GM23338 (cell line): ENCODE measurements at regions not wholly inside any gene's neighbourhood (a gene's known extent, or its start where the extent isn't known, plus 50 kb on each side); places are given as distances from the start of the nearest gene placed in this dataset.

Source experiments
- ATAC-seq: fragments of 200-7000 bp; cut with Tn5 transposase; 3 replicates; pipeline ENCODE4 v1.9.1; 2020
- DNase-seq: peaks from one replicate; pipeline ENCODE4 v3.0.0-alpha.2; 2015; ENCODE audit warnings: low spot score
- H2AFZ ChIP-seq: fragments of 200-600 bp; sonication (generic); 2 replicates; pipeline ENCODE4 v1.8.0; 2016; ENCODE audit warnings: antibody characterized with exemption, mild to moderate bottlenecking, moderate library complexity
- H3F3A ChIP-seq: fragments of 200-600 bp; sonication (generic); replicated peaks from 2 replicates; pipeline ENCODE4 v1.8.0; 2017; ENCODE audit warnings: antibody characterized with exemption, mixed run types, low read depth
- H3K27ac ChIP-seq: fragments of 200-600 bp; sonication (generic); 2 replicates; pipeline ENCODE4 v1.6.1; 2016; ENCODE audit warnings: low read depth
- H3K27me3 ChIP-seq: fragments of 200-600 bp; sonication (generic); 2 replicates; pipeline ENCODE4 v1.8.0; 2016; ENCODE audit warnings: mild to moderate bottlenecking, mixed run types, moderate library complexity; ENCODE audit not compliant: insufficient read depth
- H3K36me3 ChIP-seq: fragments of 200-600 bp; sonication (generic); 2 replicates; pipeline ENCODE4 v1.8.0; 2016; ENCODE audit warnings: mild to moderate bottlenecking; ENCODE audit not compliant: insufficient read depth
- H3K4me1 ChIP-seq: fragments of 200-600 bp; sonication (generic); 2 replicates; pipeline ENCODE4 v1.8.0; 2016; ENCODE audit warnings: mild to moderate bottlenecking, moderate library complexity; ENCODE audit not compliant: insufficient read depth
- H3K4me2 ChIP-seq: fragments of 200-600 bp; sonication (generic); 2 replicates; pipeline ENCODE4 v1.7.1; 2017; ENCODE audit warnings: mixed run types
- H3K4me3 ChIP-seq: fragments of 200-600 bp; sonication (generic); 2 replicates; pipeline ENCODE4 v1.6.1; 2016; ENCODE audit warnings: mixed run types
- H3K79me2 ChIP-seq: fragments of 200-600 bp; sonication (generic); replicated peaks from 2 replicates; pipeline ENCODE4 v1.8.0; 2017; ENCODE audit warnings: mild to moderate bottlenecking; ENCODE audit not compliant: insufficient read depth
- H3K9me2 ChIP-seq: fragments of 200-600 bp; sonication (generic); 2 replicates; pipeline ENCODE4 v1.8.0; 2017; ENCODE audit not compliant: insufficient read depth
- H4K20me1 ChIP-seq: fragments of 200-600 bp; sonication (generic); replicated peaks from 2 replicates; pipeline ENCODE4 v1.8.0; 2017; ENCODE audit warnings: mild to moderate bottlenecking; ENCODE audit not compliant: insufficient read depth
- H3K27ac Mint-ChIP-seq: 2 replicates; pipeline ENCODE4 v1.8.0; 2020; ENCODE audit warnings: inconsistent platforms, mild to moderate bottlenecking, moderate library complexity, mixed read lengths
- H3K27me3 Mint-ChIP-seq: 3 replicates; pipeline ENCODE4 v1.8.0; 2022; ENCODE audit warnings: low read depth, mild to moderate bottlenecking, moderate library complexity, mixed read lengths, inconsistent platforms; ENCODE audit not compliant: insufficient read depth, poor library complexity
- H3K36me3 Mint-ChIP-seq: 3 replicates; pipeline ENCODE4 v1.8.0; 2021; ENCODE audit warnings: low read depth, mild to moderate bottlenecking, inconsistent platforms, moderate library complexity, mixed read lengths
- H3K4me1 Mint-ChIP-seq: 3 replicates; pipeline ENCODE4 v1.8.0; 2020; ENCODE audit warnings: mild to moderate bottlenecking, inconsistent platforms, mixed read lengths
- H3K4me3 Mint-ChIP-seq: 3 replicates; pipeline ENCODE4 v1.8.0; 2021; ENCODE audit warnings: moderate library complexity, mild to moderate bottlenecking, inconsistent platforms, mixed read lengths
- H3K9me3 Mint-ChIP-seq: 3 replicates; pipeline ENCODE4 v1.8.0; 2020; ENCODE audit warnings: moderate library complexity, mild to moderate bottlenecking, inconsistent platforms, mixed read lengths
- EZH2 ChIP-seq: fragments of 200-600 bp; sonication (generic); IDR thresholded peaks from one replicate; pipeline ENCODE4 v1.8.0; 2017; ENCODE audit warnings: antibody characterized with exemption, mild to moderate bottlenecking, low read depth; ENCODE audit not compliant: unreplicated experiment
- EZH2phosphoT487 ChIP-seq: fragments of 200-600 bp; sonication (generic); IDR thresholded peaks from one replicate; pipeline ENCODE4 v1.8.1; 2018; ENCODE audit warnings: antibody characterized with exemption; ENCODE audit not compliant: unreplicated experiment
- JUNB ChIP-seq: IDR thresholded peaks from one replicate; pipeline ENCODE4 v1.6.1; 2016; ENCODE audit warnings: antibody characterized with exemption; ENCODE audit not compliant: unreplicated experiment
- STAT1 ChIP-seq: IDR thresholded peaks from one replicate; pipeline ENCODE4 v1.6.1; 2016; ENCODE audit warnings: antibody characterized with exemption; ENCODE audit not compliant: unreplicated experiment
- ZNF114 ChIP-seq: fragments of 250-450 bp; sonication (Bioruptor Pico); IDR thresholded peaks from 2 replicates; pipeline ENCODE4 v1.5.0; 2020; ENCODE audit warnings: mild to moderate bottlenecking, moderate library complexity
- ZNF331 ChIP-seq: fragments of 250-450 bp; sonication (Bioruptor Pico); IDR thresholded peaks from 2 replicates; pipeline ENCODE4 v1.5.0; 2020; ENCODE audit warnings: low read depth, mild to moderate bottlenecking, moderate library complexity
- TF ChIP-seq, protein P1 (sequence below), 2 experiments: fragments of 200-600 bp in 1 of 2; sonication (generic) in 1 of 2; conservative IDR thresholded peaks; 2 replicates each; pipeline versions ENCODE4 v1.5.1 to v1.6.1; 2016 to 2017; ENCODE audit warnings: antibody characterized with exemption in 2 of 2, low read depth in 2 of 2, mild to moderate bottlenecking in 2 of 2, moderate library complexity in 1 of 2
- TF ChIP-seq, protein P2 (sequence below): IDR thresholded peaks from 2 replicates; pipeline ENCODE4 v1.6.1; 2016; ENCODE audit warnings: antibody characterized with exemption
- TF ChIP-seq, protein P3 (sequence below): IDR thresholded peaks from one replicate; pipeline ENCODE4 v1.6.1; 2018; ENCODE audit warnings: antibody characterized with exemption; ENCODE audit not compliant: unreplicated experiment

DNA sequence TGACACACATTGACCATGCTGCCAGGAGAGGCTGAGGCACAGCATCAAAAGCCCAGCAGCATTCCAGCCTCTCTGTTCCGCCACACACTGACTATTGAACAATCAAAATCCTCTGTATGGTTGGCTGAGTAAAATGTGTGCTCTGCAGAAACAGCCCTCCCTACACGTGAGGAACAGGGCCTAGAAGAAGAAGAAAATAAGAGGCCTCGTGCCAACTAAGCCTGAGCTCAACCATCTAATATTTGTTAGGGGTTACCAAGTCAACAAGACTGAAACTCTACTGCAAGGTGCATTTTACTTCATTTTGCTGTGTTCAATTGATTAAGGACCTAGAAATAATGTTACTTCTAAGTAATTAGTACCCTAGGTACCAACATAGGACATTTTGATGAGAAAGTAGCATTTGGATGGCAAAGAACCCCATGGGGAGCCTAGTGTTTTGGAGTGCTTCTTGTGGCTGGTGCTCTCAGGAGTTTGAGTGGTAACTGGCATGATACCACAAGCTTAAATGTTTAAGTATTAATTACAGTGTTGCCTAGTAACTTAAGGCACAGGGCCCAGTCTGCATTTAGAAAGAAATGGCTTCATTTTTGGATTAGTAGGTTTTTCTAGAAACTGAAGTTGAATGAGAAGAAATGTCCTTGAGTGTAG lies 146.6 kb upstream of the PLN start:
- no peak overlapping the region for H3K27ac Mint-ChIP-seq
- no peaks in the 10 kb centered on the region for H3K79me2 ChIP-seq
- peaks cover 27% of the 10 kb centered on the region for H3K9me2 ChIP-seq
- H3K36me3 Mint-ChIP-seq, result no peaks in the 10 kb centered on the region
- H2AFZ ChIP-seq, result no peak overlapping the region
- no peak overlapping the region for H3K4me3 Mint-ChIP-seq
- H3K27ac ChIP-seq, result no peak overlapping the region
- H3K27me3 Mint-ChIP-seq, result no peaks in the 10 kb centered on the region
- no peaks in the 10 kb centered on the region for H3K4me1 ChIP-seq
- no peaks in the 10 kb centered on the region for H4K20me1 ChIP-seq
- H3K9me3 Mint-ChIP-seq, result no peaks in the 10 kb centered on the region
- ATAC-seq, result no peak
- no peaks in the 10 kb centered on the region for H3F3A ChIP-seq
- no peak overlapping the region for H3K4me3 ChIP-seq
- H3K4me2 ChIP-seq, result no peak overlapping the region
- no peaks in the 10 kb centered on the region for H3K36me3 ChIP-seq
- no peak for DNase-seq
- no peaks in the 10 kb centered on the region for H3K4me1 Mint-ChIP-seq
- TF ChIP-seq, protein P1, sequence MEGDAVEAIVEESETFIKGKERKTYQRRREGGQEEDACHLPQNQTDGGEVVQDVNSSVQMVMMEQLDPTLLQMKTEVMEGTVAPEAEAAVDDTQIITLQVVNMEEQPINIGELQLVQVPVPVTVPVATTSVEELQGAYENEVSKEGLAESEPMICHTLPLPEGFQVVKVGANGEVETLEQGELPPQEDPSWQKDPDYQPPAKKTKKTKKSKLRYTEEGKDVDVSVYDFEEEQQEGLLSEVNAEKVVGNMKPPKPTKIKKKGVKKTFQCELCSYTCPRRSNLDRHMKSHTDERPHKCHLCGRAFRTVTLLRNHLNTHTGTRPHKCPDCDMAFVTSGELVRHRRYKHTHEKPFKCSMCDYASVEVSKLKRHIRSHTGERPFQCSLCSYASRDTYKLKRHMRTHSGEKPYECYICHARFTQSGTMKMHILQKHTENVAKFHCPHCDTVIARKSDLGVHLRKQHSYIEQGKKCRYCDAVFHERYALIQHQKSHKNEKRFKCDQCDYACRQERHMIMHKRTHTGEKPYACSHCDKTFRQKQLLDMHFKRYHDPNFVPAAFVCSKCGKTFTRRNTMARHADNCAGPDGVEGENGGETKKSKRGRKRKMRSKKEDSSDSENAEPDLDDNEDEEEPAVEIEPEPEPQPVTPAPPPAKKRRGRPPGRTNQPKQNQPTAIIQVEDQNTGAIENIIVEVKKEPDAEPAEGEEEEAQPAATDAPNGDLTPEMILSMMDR (conservative IDR thresholded peaks at IDR 0.05; ENCODE audit: low read depth in 2 of 2), result no peak
- TF ChIP-seq ZNF331 (CRISPR knock-in tag) (no peak), ZNF114 (CRISPR knock-in tag) (no peak), JUNB (no peak), STAT1 (no peak)
- TF ChIP-seq, protein P2, sequence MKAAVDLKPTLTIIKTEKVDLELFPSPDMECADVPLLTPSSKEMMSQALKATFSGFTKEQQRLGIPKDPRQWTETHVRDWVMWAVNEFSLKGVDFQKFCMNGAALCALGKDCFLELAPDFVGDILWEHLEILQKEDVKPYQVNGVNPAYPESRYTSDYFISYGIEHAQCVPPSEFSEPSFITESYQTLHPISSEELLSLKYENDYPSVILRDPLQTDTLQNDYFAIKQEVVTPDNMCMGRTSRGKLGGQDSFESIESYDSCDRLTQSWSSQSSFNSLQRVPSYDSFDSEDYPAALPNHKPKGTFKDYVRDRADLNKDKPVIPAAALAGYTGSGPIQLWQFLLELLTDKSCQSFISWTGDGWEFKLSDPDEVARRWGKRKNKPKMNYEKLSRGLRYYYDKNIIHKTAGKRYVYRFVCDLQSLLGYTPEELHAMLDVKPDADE, result no peak
- no peaks in the 10 kb centered on the region for H3K27me3 ChIP-seq

DNA sequence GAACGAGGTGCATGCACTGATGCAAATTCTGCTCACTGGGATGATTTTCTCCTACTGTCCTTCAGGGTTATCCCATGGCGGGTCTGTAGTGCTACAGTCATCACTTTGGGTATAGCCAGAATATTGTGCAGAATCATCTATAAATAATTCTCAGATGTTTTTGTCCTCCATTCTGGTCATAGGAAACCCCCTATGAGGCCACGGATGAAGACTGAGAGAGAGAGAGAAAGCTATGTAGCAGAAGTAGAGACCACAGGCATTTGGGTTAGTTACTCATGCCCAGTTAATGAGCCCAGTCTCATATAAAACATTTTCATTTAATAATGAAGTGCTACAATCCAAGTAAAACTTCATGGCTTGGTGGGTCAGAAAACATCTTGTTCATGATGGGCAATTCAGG lies 145.1 kb upstream of the PLN start:
- H3K27ac ChIP-seq, result no peak overlapping the region
- H3K4me1 ChIP-seq, result no peaks in the 10 kb centered on the region
- H3K4me3 ChIP-seq, result no peak overlapping the region
- no peak overlapping the region for H2AFZ ChIP-seq
- H3K9me3 Mint-ChIP-seq, result no peaks in the 10 kb centered on the region
- no peaks in the 10 kb centered on the region for H3K36me3 Mint-ChIP-seq
- no peaks in the 10 kb centered on the region for H3K27me3 ChIP-seq
- no peak overlapping the region for H3K27ac Mint-ChIP-seq
- H3K36me3 ChIP-seq, result no peaks in the 10 kb centered on the region
- H3K27me3 Mint-ChIP-seq, result no peaks in the 10 kb centered on the region
- H4K20me1 ChIP-seq, result no peaks in the 10 kb centered on the region
- H3K79me2 ChIP-seq, result no peaks in the 10 kb centered on the region
- H3K4me2 ChIP-seq, result no peak overlapping the region
- ATAC-seq (no peak), DNase-seq (no peak)
- H3K4me1 Mint-ChIP-seq, result no peaks in the 10 kb centered on the region
- H3K4me3 Mint-ChIP-seq, result no peak overlapping the region
- H3K9me2 ChIP-seq, result peaks cover 27% of the 10 kb centered on the region
- no peaks in the 10 kb centered on the region for H3F3A ChIP-seq
- no peak for TF ChIP-seq EZH2phosphoT487
- no peak for TF ChIP-seq ZNF331 (CRISPR knock-in tag)
- TF ChIP-seq, protein P3, sequence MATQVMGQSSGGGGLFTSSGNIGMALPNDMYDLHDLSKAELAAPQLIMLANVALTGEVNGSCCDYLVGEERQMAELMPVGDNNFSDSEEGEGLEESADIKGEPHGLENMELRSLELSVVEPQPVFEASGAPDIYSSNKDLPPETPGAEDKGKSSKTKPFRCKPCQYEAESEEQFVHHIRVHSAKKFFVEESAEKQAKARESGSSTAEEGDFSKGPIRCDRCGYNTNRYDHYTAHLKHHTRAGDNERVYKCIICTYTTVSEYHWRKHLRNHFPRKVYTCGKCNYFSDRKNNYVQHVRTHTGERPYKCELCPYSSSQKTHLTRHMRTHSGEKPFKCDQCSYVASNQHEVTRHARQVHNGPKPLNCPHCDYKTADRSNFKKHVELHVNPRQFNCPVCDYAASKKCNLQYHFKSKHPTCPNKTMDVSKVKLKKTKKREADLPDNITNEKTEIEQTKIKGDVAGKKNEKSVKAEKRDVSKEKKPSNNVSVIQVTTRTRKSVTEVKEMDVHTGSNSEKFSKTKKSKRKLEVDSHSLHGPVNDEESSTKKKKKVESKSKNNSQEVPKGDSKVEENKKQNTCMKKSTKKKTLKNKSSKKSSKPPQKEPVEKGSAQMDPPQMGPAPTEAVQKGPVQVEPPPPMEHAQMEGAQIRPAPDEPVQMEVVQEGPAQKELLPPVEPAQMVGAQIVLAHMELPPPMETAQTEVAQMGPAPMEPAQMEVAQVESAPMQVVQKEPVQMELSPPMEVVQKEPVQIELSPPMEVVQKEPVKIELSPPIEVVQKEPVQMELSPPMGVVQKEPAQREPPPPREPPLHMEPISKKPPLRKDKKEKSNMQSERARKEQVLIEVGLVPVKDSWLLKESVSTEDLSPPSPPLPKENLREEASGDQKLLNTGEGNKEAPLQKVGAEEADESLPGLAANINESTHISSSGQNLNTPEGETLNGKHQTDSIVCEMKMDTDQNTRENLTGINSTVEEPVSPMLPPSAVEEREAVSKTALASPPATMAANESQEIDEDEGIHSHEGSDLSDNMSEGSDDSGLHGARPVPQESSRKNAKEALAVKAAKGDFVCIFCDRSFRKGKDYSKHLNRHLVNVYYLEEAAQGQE, result no peak
- no peak for TF ChIP-seq EZH2
- TF ChIP-seq, protein P2, result no peak
